ENCODE measurements at regions not wholly inside any gene's neighbourhood (a gene's known extent, or its start where the extent isn't known, plus 50 kb on each side); places are given as distances from the start of the nearest gene placed in this dataset.

DNA sequence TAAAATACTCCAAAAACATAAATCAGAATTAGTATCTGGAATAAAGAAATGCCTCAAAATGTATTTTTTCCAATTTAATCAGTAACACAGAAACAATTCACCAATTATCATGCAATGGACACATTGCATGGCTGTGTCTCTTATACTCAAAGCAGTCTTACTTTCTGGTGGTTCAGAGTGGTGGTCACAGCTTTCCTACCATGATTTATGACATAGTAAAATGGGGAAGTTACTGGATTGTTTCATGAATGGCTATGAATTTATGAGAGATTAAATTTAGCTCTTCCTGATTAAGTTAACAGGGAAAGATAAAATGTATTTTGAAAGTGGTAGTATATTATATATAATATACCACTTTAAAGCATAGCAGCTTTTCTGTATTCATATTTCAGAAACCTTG lies 331.5 kb upstream of the MAP3K7 start:
- no peak for TF ChIP-seq GABPA (IDR thresholded peaks at IDR 0.05 in 1 of 2, conservative IDR thresholded peaks at IDR 0.05 in 1 of 2)
- TF ChIP-seq, protein P1, sequence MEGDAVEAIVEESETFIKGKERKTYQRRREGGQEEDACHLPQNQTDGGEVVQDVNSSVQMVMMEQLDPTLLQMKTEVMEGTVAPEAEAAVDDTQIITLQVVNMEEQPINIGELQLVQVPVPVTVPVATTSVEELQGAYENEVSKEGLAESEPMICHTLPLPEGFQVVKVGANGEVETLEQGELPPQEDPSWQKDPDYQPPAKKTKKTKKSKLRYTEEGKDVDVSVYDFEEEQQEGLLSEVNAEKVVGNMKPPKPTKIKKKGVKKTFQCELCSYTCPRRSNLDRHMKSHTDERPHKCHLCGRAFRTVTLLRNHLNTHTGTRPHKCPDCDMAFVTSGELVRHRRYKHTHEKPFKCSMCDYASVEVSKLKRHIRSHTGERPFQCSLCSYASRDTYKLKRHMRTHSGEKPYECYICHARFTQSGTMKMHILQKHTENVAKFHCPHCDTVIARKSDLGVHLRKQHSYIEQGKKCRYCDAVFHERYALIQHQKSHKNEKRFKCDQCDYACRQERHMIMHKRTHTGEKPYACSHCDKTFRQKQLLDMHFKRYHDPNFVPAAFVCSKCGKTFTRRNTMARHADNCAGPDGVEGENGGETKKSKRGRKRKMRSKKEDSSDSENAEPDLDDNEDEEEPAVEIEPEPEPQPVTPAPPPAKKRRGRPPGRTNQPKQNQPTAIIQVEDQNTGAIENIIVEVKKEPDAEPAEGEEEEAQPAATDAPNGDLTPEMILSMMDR (IDR thresholded peaks at IDR 0.05; ENCODE audit: low read depth, low read length, missing input control) = no peak
- TF ChIP-seq JUND (IDR thresholded peaks at IDR 0.05) = no peak
- TF ChIP-seq EGR1 (IDR thresholded peaks at IDR 0.05; ENCODE audit: low read depth in 2 of 2) = no peak
- TF ChIP-seq RAD21 (IDR thresholded peaks at IDR 0.05) = no peak
- TF ChIP-seq REST (IDR thresholded peaks at IDR 0.05) = no peak
- TF ChIP-seq MAX (IDR thresholded peaks at IDR 0.05) = no peak
- no peak for TF ChIP-seq TAF1 (conservative IDR thresholded peaks at IDR 0.05)

Measured in liver (tissue), 3 donors.